ENCODE measurements at regions not wholly inside any gene's neighbourhood (a gene's known extent, or its start where the extent isn't known, plus 50 kb on each side); places are given as distances from the start of the nearest gene placed in this dataset.

- DNase-seq (ENCODE audit: low spot score) = no peak
Observed at GRCh38 chr7:26513948-26514347, 222.3 kb downstream of the SNX10 start.

- no peak for DNase-seq (ENCODE audit: low spot score)
Observed at GRCh38 chr7:26514633-26515032, 223.0 kb downstream of the SNX10 start.

- DNase-seq (ENCODE audit: low spot score) = peak; percentile 40
Observed at GRCh38 chr7:26515314-26515842, 223.7 kb downstream of the SNX10 start.

- DNase-seq (ENCODE audit: low spot score) = no peak
Observed at GRCh38 chr7:26520483-26520882, 228.8 kb downstream of the SNX10 start.

GRCh38 chr7:26522633-26523032 is 231.0 kb downstream of the SNX10 start:
- no peak for DNase-seq (ENCODE audit: low spot score)

GRCh38 chr7:26525398-26526264 is 234.0 kb downstream of the SNX10 start:
- no peak for DNase-seq (ENCODE audit: low spot score)

- DNase-seq (ENCODE audit: low spot score) = no peak
Observed at GRCh38 chr7:26526265-26526587, 234.6 kb downstream of the SNX10 start.

- DNase-seq (ENCODE audit: low spot score) = no peak
Observed at GRCh38 chr7:26531926-26532325, 240.3 kb downstream of the SNX10 start.

- DNase-seq (ENCODE audit: low spot score) = no peak
Observed at GRCh38 chr7:26532471-26532870, 240.8 kb downstream of the SNX10 start.

- DNase-seq (ENCODE audit: low spot score) = no peak
Observed at GRCh38 chr7:26533217-26533616, 241.6 kb downstream of the SNX10 start.

GRCh38 chr7:26534649-26535482 is 243.2 kb downstream of the SNX10 start:
- DNase-seq (ENCODE audit: low spot score) = no peak

GRCh38 chr7:26535483-26536007 is 243.9 kb downstream of the SNX10 start:
- no peak for DNase-seq (ENCODE audit: low spot score)

- DNase-seq (ENCODE audit: low spot score) = no peak
Observed at GRCh38 chr7:26538216-26538615, 246.6 kb downstream of the SNX10 start.

GRCh38 chr7:26538689-26539088 is 247.0 kb downstream of the SNX10 start:
- no peak for DNase-seq (ENCODE audit: low spot score)

- no peak for DNase-seq (ENCODE audit: low spot score)
Observed at GRCh38 chr7:26543340-26543739, 251.7 kb downstream of the SNX10 start.

GRCh38 chr7:26543951-26544350 is 252.3 kb downstream of the SNX10 start:
- DNase-seq (ENCODE audit: low spot score) = no peak

GRCh38 chr7:26546508-26547053 is 254.9 kb downstream of the SNX10 start:
- DNase-seq (ENCODE audit: low spot score) = no peak

GRCh38 chr7:26547156-26547555 is 255.5 kb downstream of the SNX10 start:
- DNase-seq (ENCODE audit: low spot score) = no peak

GRCh38 chr7:26549281-26549944 is 257.8 kb downstream of the SNX10 start:
- no peak for DNase-seq (ENCODE audit: low spot score)

GRCh38 chr7:26550492-26550891 is 258.8 kb downstream of the SNX10 start:
- DNase-seq (ENCODE audit: low spot score) = no peak

- DNase-seq (ENCODE audit: low spot score) = no peak
Observed at GRCh38 chr7:26551740-26552139, 260.1 kb downstream of the SNX10 start.

GRCh38 chr7:26553128-26553527 is 261.5 kb downstream of the SNX10 start:
- no peak for DNase-seq (ENCODE audit: low spot score)

Measured in mucosa of gallbladder (tissue), 1 donor.